HG03066 (cell line): ENCODE measurements at regions not wholly inside any gene's neighbourhood (a gene's known extent, or its start where the extent isn't known, plus 50 kb on each side); places are given as distances from the start of the nearest gene placed in this dataset.

Source experiments
- ATAC-seq: cut with Tn5 transposase; IDR thresholded peaks from one replicate; pipeline ENCODE4 v1.9.1; 2021; ENCODE audit warnings: low read depth; ENCODE audit not compliant: unreplicated experiment

DNA sequence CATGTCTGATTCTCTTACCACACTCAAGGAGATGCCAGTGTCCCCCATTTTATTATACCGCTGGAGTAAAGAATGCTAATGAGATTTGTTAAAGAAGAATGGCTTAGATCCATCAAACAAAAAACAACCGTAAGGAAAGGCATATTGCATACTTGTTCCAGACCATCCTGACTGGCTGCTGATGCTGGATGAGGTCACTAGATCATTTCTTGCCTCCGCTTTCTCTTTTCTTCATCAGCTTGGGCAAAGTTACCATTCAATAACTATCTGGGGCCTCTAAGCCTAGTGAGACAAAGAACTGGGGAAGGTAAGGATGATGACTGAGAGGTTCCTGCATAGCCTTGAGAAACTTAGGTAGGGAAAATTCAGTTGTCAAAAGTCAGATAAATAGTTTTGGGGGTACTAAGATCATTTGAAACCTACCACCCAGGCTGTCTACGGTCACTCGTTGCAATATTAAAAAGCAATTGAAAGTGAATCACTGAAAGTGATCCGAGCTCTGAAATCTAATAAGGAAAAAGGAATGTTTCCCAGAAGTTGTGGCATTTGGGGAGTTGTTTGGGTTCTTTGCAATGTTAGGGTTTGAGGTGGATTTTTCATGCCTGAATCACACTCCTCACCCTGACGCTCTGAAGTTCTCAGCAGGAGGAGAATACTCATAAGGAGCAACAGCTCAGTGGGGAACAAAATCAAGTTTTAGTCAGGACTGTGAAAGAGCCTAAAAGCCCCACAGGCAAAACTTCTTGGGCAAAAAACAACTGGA is 176.8 kb downstream of the HHIPL2 start:
- ATAC-seq, result no peak

DNA sequence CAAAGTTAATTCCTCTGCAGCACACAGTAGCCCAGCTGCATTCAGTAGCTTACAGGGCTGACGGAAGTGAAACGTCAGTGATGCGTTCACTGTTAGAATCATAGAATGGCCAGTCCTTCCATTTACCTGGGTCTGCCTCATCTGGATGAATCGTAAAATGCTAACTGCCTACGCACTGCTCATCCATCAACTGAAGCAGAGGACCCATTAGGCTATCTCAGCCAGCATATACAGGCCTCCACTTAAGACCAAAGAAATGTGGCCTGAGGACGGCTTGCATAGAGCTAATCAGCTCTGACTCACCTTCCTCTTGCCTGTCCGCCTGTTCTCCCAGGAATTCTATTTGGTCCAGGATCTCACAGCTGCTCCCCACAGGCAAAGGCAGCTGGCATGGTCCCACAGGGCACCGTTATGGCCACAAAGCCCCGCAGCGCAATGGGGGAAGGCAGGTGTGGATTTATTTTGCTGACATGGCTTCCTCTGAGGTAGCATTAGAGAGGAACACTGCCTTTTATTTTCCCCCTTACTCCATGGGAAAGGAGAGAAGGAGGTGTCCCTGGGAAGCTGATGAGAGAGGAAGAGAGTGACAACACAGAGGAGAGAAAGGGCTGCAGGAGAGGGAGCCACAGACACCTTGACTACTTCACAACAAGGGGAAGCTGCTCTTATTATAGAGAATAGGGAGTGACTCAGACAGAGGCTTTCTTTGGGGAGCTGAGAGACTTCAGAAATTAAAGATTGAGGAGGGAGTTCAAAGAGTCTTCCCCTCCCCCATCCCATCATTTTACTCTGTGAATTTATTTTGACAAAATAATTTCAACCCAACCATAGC is 177.6 kb downstream of the HHIPL2 start:
- no peak for ATAC-seq

DNA sequence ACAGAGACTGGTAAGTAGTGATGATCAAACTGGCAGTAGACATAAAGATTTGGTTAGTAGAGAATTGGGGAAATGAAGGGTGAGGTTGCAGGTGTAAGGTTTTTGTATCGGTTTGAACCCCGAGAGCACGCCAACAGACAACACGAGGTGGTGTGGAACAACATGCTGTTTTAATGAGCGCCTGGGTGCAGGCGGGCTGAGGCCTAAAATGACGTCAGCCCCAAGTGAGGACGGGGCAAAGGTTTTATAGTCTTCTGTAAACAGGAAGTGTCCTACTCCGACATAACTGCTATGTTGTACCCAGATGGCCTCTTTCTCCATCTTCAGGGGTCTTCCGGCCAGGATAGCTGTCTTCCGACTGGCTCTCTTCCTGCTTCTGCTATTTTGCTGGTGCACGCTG is 178.8 kb downstream of the HHIPL2 start:
- no peak for ATAC-seq

DNA sequence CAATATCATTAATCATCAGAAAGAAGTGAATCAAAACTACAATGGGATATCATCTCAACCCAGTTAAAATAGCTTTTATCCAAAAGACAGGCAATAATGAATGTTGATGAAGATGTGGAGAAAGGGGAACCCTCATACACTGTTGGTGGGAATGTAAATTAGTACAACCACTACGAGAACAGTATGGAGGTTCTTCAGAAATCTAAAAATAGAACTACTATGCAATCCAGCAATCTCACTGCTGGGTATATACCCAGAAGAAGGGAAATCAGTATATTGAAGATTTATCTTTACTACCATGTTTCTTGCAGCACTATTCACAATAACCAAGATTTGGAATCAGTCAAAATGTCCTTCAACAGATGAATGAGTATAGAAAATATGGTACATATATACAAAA is 189.8 kb downstream of the HHIPL2 start:
- no peak for ATAC-seq

DNA sequence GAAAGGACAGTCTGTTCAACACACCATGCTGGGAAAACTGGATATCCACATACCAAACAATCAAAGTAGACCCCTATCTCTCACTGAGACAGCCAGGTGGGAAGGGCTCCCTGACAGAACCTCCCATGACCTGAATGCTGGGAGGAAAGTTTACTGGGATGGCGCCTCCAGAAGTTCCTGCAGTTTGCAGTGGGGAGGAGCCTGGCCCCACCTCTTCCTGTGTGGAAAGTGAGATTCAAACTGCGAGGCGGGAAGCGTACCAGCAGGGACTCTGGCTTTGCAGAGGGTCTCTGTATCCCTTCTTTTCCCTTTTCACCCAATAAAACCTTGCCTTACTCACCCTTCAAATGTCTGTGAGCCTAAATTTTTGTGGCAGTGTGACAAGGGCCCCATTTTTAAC is 190.7 kb downstream of the HHIPL2 start:
- no peak for ATAC-seq

DNA sequence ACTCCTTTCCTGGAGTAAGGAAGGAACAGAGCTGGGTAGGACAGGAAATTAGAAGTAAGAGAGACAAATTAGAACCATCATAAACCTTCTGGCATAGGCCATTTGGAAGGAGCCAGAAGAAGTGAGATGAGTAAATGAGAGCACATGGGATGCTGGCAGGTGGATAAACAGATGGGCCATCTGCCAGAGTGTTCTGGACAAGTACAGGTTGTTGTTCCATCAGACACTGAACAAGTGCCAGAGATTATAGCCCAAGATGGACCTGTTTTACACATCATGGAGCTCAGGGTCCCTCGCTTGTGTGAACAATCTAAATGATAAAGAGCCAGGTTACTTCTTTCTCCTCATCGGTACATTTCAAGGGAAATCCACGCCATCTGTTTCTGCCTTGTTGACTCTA is 200.3 kb downstream of the HHIPL2 start:
- ATAC-seq, result no peak

DNA sequence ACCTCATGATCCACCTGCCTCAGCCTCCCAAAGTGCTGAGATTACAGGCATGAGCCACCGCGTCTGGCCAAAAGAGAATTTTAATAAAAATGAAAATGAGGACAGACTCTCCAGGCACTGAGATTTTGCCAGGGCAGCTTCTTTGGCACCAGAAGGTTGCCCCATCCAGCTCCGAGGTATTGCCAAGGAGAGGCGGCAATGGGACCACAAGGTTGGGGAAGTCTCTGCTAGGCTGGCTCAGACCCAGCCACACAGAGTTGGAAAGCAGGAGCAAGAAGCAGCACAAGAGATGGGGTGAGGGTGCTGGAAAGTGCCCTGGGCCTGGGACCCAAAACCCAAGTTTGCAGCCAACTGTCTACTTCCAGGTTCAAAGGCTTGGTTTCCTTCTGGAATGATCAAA is 200.9 kb downstream of the HHIPL2 start:
- ATAC-seq, result no peak

DNA sequence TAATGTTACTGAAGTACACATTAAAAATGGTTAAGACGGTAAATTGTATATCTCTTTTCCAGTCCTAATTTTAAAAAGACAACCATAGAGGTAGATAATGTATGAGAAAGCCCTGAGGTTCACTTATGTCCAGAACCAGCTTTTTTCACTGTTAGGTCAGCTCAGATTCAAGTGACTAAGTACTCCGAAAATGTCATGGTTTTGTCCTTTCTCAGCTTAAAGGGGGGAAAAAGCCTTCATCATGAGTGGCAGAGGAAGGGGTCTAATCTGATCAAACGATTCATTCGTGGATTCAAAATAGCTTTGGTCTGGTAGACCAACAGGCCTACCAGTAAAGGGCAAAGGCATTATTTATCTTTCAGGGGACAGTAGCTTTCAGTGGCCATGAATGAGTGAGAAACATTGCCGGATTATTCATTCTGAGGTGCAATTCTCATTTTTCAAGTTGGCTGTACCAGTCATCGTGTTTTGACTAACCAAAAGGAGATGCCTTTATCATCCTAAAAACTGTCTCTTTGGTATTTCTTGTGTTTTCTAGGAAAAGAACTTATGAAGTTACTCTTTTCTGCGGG is 208.4 kb downstream of the HHIPL2 start:
- ATAC-seq, result no peak

DNA sequence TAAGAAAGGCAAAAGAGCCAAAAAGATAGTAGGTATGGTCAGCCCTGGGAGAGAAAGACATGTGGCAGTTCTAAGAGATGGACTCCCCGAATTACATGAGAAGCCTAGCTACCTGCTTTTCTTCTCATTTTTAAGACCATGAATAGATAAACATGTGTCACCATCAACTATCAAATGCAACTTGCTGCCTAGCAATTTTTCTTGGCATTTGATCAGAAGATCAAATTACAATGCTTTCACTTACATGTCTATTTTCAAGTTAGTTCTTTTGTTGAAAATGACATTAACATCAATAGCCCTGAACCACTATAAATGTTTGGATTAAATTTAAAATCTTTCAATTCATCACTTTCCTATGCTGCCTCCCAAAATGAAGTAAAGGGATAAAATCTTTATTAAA is 212.3 kb downstream of the HHIPL2 start:
- no peak for ATAC-seq

DNA sequence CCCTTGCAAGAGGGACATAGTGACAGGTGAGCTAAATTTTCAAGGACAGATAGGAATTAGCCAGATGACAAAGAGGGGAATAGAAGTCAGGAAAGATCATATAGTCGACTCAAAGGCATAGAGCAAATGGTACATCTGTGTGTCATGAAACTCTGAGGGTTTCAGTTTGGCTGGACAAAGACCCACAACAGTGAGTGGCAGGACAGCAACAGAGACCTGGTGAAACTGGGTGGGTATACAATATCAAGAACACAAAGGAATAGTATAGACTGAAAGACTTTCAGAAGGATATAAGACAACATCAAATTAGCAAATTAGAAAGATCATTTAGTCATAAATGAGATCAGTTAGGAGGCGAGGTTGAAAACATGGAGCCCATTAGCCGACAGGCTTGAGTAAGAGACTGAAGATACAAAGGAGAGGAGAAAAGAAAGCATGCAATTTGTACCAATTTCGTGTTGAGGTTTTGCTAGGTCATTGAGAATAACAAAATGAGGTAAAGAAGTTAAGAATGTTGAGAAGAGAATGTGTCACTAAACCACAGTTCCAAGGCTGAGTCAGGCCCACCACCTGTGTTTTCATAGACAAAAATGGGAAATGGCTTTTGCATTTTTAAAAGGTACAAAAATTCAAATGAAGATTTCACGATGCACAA is 213.8 kb downstream of the HHIPL2 start:
- ATAC-seq, result no peak

DNA sequence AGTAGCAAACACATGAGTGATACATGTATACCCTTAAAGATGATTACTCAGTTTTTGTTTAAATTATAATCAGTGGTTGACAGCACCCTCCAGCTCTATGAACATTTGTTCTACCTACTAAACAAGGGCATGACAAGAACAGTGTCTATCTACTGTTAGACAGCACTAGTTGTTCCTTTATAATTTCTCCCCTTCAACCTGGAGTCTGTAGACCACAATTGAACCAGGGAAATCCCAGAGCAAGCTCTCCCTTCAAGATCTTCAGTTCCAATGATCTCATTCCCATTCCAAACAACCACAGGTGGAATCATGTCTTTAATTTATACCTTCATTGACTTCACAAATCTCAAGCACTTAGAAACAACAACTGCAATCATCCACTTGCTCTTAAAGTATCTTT is 216.1 kb downstream of the HHIPL2 start:
- no peak for ATAC-seq

DNA sequence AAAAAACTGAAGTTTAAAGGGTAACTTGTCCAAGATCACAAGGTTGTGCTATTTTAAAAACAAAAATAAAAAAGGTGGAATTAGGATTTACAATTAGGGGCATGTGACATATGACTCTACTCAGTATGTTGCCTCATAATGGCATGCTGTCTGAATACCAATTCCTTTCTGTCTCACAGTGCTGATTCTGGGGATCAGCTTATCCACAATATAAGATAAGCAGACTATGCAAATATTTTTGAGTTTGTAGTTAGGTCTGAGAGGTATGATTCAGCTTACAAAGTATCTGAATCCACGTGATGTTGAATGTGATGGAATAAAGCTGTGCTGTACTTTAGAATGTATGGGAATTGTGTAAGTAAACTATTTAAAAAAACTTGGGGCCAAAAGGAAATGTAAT is 216.6 kb downstream of the HHIPL2 start:
- no peak for ATAC-seq

DNA sequence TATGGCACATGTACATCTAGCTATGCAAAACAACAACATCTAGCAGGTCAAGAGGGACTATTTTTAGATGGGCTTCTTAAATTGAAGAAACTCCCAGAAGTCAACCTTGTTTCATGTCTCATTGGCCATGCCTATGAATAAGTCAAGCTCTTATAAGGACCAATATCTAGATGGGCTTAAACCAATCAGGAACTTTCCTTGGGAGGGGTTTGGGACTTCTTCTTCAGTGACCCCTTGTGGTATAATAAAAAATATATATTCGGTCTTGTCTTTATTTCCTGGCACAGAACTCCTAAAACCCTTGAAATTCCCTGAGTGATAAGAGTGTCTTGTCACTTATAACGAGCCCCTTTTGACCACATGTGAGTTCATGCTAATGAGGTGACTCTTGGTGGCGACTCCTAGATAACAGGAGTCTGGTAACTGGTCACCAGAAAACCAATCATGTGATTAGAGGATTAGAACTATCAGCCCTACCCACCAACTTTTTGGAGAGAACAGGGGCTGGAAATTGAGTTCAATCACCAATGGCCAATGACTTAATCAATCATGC is 218.3 kb downstream of the HHIPL2 start:
- ATAC-seq, result no peak

DNA sequence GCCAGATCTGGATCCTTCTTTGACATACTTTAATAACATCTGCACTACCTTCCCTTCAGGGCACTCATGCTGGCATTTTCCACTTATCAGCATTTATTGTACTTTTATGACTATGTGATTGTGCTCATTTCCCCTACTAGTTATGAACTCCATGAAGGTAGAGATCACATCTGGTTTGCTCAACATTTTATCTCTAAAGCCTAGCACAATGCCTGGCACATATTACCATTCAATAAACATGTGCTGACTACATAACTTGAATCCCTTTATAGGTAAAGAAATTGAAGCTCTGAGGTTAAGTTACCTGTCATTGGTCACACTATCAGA is 221.2 kb downstream of the HHIPL2 start:
- no peak for ATAC-seq

DNA sequence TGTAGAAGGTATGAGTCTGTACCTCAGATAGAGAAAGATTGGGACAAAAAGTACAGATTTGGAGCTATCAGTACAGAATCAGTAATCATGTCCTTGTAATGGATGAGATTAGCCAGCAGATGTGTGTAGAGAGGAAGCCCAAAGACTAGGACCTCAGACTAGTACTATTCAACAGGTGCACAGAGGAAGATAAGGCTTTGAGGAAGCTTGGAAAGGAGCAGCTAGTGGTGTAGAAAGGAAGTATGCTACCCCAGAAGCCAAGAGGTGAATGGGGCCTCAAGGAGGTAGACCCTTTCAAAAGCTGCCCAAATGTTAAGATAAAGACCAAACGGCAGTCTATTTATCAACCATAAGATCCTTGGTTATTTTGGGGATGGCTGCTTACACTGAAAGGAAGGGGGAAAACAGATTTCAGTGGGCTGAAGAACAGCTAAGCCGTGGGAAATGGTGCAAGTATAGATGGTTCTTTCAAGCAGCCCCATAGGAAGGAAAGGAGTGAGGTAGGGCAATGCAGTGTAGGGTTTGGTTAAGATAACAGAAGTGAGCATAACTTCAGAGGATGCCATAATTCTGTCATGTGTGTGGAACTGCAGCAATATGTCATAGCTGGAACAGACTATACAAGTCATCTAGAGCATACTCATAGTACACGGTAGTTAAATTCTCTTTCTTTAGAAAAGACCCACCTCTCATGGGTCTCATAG is 221.7 kb downstream of the HHIPL2 start:
- ATAC-seq, result no peak

DNA sequence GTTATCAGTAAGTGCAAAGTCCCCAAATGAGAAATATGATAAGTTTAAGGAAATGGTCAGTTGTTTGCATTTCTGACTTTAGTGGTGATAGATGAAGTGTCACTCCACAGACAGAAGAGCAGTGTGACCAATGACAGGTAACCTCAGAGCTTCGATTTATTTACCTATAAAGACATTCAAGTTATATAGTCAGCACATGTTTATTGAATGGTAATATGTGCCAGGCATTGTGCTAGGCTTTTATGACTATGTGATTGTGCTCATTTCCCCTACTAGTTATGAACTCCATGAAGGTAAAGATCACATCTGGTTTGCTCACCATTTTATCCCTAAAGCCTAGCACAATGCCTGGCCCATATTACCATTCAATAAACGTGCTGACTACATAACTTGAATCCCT is 222.4 kb downstream of the HHIPL2 start:
- no peak for ATAC-seq

DNA sequence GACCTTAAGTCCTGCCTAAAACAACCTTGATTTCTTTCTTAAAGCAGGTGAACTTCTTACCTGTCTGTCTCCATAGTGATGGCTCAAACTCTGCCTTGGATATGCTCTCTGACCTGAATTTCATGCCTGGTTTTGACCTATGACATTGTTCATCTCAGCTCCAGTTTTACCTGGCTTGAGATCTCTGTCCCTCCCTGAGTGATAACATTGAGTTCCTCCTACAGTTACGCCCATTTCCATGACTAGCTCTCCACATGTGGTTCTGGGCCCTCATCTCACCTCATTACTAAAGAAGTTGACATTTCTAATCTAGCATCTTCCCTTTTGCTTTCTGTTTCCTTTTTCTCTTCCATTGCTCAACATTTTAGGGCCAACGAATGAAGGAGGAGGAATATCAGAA is 233.1 kb downstream of the HHIPL2 start:
- no peak for ATAC-seq

DNA sequence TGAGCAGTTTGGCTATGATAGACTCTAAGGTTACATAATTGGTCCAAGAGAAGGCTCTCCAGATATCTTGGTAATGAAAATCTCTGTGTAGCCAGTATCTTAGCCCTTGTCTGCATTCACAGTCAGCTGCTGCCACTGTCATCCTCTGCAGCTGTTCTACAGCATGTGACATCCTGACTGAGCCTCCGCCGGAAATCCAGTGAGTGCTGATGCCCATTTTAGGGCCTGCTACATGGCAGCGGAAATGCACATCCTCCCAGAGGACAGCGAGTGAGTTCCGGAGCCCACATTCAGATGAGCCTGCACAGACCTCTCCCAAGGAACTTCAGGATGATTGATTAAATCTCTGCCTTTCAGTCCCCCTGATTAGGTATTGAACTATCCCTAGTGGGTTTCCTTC is 237.1 kb downstream of the HHIPL2 start:
- ATAC-seq, result no peak

DNA sequence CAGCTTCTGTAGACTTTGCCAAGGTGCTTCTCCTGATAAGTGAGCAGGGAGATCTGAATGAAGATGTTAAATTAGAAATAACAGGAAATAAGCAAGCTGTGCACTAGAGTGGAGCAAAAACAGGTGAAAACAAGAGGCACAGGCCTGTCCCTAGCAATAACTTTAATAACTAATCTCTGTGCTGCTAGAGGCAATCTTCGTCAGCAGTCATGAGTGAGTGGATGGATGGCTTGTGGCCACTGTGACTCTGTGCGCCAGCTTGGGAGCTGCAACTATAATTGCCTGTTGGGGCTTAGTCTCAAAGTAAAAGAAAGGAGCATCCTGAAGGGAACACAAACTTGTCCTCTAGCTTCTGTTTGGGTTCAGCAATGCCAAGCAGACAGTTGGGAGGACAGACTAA is 240.3 kb downstream of the HHIPL2 start:
- ATAC-seq, result no peak

DNA sequence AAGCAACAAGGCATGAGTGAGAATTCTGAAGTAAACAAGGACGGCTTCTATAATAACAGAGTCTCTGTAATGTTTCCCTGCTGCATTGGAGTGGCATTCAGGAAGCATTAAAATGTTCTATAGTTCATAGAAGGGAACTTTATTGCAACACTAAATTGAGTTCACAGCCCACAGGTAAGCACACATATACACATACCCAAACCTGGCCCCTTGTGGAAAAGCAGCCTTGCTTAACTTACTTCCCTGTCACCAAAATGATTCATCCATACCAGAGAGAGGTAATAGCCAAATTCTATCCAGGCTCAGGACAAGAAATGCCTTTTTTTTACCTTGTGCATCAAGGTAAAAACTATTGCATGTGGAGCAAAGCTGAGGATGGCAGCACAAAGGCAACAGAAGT is 241.4 kb downstream of the HHIPL2 start:
- ATAC-seq, result no peak

DNA sequence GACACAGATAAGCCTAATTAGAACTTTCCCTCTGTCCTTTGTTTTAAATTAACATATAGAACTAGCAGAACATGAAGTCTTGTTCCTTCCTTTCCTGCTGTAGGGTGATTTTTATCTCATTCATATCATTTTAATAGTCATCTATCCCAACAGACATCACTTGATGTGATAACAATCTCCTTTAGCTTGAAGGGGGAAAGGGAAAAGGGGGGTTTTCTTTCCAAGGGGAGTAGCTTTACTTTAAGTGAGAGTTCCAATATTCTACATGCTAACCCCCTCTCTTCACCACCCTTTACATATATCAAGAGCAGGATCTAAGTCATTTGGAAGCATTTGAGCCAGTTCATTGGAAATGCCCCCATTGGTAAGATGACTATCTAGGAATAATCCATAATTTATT is 241.9 kb downstream of the HHIPL2 start:
- no peak for ATAC-seq
